GM12878 (cell line): ENCODE measurements at regions not wholly inside any gene's neighbourhood (a gene's known extent, or its start where the extent isn't known, plus 50 kb on each side); places are given as distances from the start of the nearest gene placed in this dataset.

Experiments
- ATAC-seq: fragments of 200-7000 bp; cut with Tn5 transposase; 3 replicates; pipeline ENCODE4 v1.9.1; 2020; ENCODE audit warnings: mild to moderate bottlenecking, moderate library complexity
- BruUV-seq: library from RNA; stranded (reverse); fragments of 400-500 nt; replicated peaks from 2 replicates; lab custom pipeline; 2021; lab: Mats Ljungman, UMichigan
- CTCF ChIA-PET: fragments of 300-600 bp; sonication (Branson Sonifier 250); formaldehyde crosslinking; extraction: SDS; loops from one replicate; lab custom pipeline; 2021; ENCODE audit warnings: inconsistent platforms; lab: Yijun Ruan, JAX
- POLR2A ChIA-PET: fragments of 350-600 bp; formaldehyde crosslinking; extraction: SDS; loops from one replicate; lab custom pipeline; 2021; ENCODE audit warnings: inconsistent platforms; lab: Charles Lee
- RAD21 ChIA-PET: fragments of 300-600 bp; sonication (Branson Sonifier 250); formaldehyde crosslinking; loops from one replicate; lab custom pipeline; 2023; ENCODE audit warnings: antibody characterized with exemption; ENCODE audit not compliant: unreplicated experiment; lab: Charles Lee
- SMC1A ChIA-PET: fragments of 300-600 bp; sonication (Branson Sonifier 250); formaldehyde crosslinking; loops from one replicate; lab custom pipeline; 2023; ENCODE audit not compliant: unreplicated experiment, uncharacterized antibody; lab: Charles Lee
- DNase-seq: peaks from one replicate; pipeline ENCODE4 v3.0.0-alpha.2; 2011; ENCODE audit warnings: low read depth, low spot score
- FAIRE-seq: peaks from 3 replicates; lab custom pipeline; 2011; peaks lifted over from hg19 to GRCh38; lab: Jason Lieb, UNC
- H2AFZ ChIP-seq: 2 replicates; pipeline ENCODE4 v1.6.0; 2011; ENCODE audit warnings: low read depth, low read length, control low read depth; ENCODE audit not compliant: control insufficient read depth
- H3K27ac ChIP-seq: 2 replicates; pipeline ENCODE4 v1.5.1; 2011; ENCODE audit warnings: control low read depth; ENCODE audit not compliant: control insufficient read depth, insufficient read depth
- H3K27me3 ChIP-seq, 2 experiments: replicated peaks in 1 of 2; 2 replicates each; pipeline versions ENCODE4 v1.6.0 to v1.6.1; 2011; ENCODE audit warnings: low read length in 1 of 2; ENCODE audit not compliant: control insufficient read depth in 2 of 2, insufficient read depth in 2 of 2
- H3K36me3 ChIP-seq, 2 experiments: 2 replicates each; pipeline ENCODE4 v1.5.1; 2011; ENCODE audit warnings: low read length in 1 of 2; ENCODE audit not compliant: control insufficient read depth in 2 of 2, insufficient read depth in 2 of 2
- H3K4me1 ChIP-seq: 2 replicates; pipeline ENCODE4 v1.6.1; 2011; ENCODE audit warnings: mild to moderate bottlenecking, low read length, moderate library complexity, mixed read lengths; ENCODE audit not compliant: control insufficient read depth, insufficient read depth
- H3K4me2 ChIP-seq: 2 replicates; pipeline ENCODE4 v1.6.0; 2011; ENCODE audit warnings: control low read depth; ENCODE audit not compliant: control insufficient read depth, insufficient read depth
- H3K4me3 ChIP-seq: fragments of 200-600 bp; sonication (generic); 2 replicates; pipeline ENCODE4 v1.5.1; 2016
- H3K79me2 ChIP-seq: 2 replicates; pipeline ENCODE4 v1.6.0; 2011; ENCODE audit warnings: low read length; ENCODE audit not compliant: control insufficient read depth, insufficient read depth
- H3K9ac ChIP-seq: 2 replicates; pipeline ENCODE4 v1.8.0; 2011; ENCODE audit warnings: low read length, control low read depth, mixed read lengths; ENCODE audit not compliant: control insufficient read depth, insufficient read depth
- H3K9me3 ChIP-seq: replicated peaks from 3 replicates; pipeline ENCODE4 v1.5.1; 2011; ENCODE audit warnings: mild to moderate bottlenecking, low read length; ENCODE audit not compliant: control insufficient read depth, insufficient read depth
- H4K20me1 ChIP-seq: 2 replicates; pipeline ENCODE4 v1.6.0; 2011; ENCODE audit not compliant: control insufficient read depth, insufficient read depth
- CEBPB ChIP-seq, 2 experiments: fragments of 150-350 bp in 1 of 2; IDR thresholded peaks; 2 replicates each; pipeline ENCODE4 v1.6.1; 2012 to 2014; ENCODE audit warnings: low read depth in 2 of 2, low read length in 2 of 2, borderline replicate concordance in 1 of 2, inconsistent platforms in 1 of 2
- ETV6 ChIP-seq, 2 experiments: fragments of 450-650 bp in 1 of 2; IDR thresholded peaks in 1 of 2; conservative IDR thresholded peaks in 1 of 2; 2 replicates each; pipeline ENCODE4 v1.6.1; 2014; ENCODE audit warnings: antibody characterized with exemption in 1 of 2, borderline replicate concordance in 1 of 2, low read depth in 1 of 2, mild to moderate bottlenecking in 1 of 2, moderate library complexity in 1 of 2
- GATAD2B ChIP-seq: fragments of 450-650 bp; conservative IDR thresholded peaks from 2 replicates; pipeline ENCODE4 v1.6.1; 2017; ENCODE audit warnings: low read depth, mild to moderate bottlenecking, moderate library complexity
- MEF2A ChIP-seq: IDR thresholded peaks from 2 replicates; pipeline ENCODE4 v1.6.1; 2011; ENCODE audit warnings: low read depth, mild to moderate bottlenecking, low read length, moderate library complexity; ENCODE audit not compliant: insufficient read depth
- RCOR1 ChIP-seq: conservative IDR thresholded peaks from 2 replicates; pipeline ENCODE4 v1.6.1; 2012; ENCODE audit warnings: low read depth, low read length, improper control_type of control experiment
- ZBED1 ChIP-seq: IDR thresholded peaks from 2 replicates; pipeline ENCODE4 v1.6.1; 2016; ENCODE audit warnings: borderline replicate concordance
- WGBS: methylation state at CpG from one replicate; pipeline ENCODE4 v1.1.6; 2016; ENCODE audit warnings: low lambda C conversion rate; ENCODE audit not compliant: insufficient replicate concordance, insufficient coverage; ENCODE audit errors: missing lambda C conversion rate; 5-methylcytosine and 5-hydroxymethylcytosine counted together
- in situ Hi-C: fragments of 300-500 bp; cut with MboI; formaldehyde crosslinking; loops from 9 replicates; pipeline ENCODE4 v1.14.3; 2018; ENCODE audit warnings: mixed read lengths
- intact Hi-C: fragments of 100-400 bp; cut with micrococcal nuclease; formaldehyde crosslinking; loops from one replicate; pipeline ENCODE4 v1.14.2; 2022; ENCODE audit not compliant: unreplicated experiment
- TF ChIP-seq, protein P1 (sequence below): fragments of 450-650 bp; formaldehyde crosslinking; IDR thresholded peaks from 2 replicates; pipeline ENCODE4 v1.4.0; 2020; ENCODE audit warnings: mild to moderate bottlenecking, moderate library complexity
- TF ChIP-seq, protein P2 (sequence below): fragments of 450-650 bp; IDR thresholded peaks from 2 replicates; pipeline ENCODE4 v1.6.1; 2017; ENCODE audit warnings: low read depth, mild to moderate bottlenecking, moderate library complexity
- TF ChIP-seq, protein P3 (sequence below), 3 experiments: IDR thresholded peaks in 2 of 3; conservative IDR thresholded peaks in 1 of 3; 2 replicates each; pipeline ENCODE4 v1.5.1; 2011; ENCODE audit warnings: low read depth in 3 of 3, low read length in 3 of 3, mild to moderate bottlenecking in 3 of 3, control low read depth in 2 of 3, moderate library complexity in 2 of 3, inconsistent platforms in 1 of 3, mixed read lengths in 1 of 3; ENCODE audit not compliant: control insufficient read depth in 2 of 3, insufficient read depth in 1 of 3; ENCODE audit errors: extremely low read depth in 1 of 3

DNA sequence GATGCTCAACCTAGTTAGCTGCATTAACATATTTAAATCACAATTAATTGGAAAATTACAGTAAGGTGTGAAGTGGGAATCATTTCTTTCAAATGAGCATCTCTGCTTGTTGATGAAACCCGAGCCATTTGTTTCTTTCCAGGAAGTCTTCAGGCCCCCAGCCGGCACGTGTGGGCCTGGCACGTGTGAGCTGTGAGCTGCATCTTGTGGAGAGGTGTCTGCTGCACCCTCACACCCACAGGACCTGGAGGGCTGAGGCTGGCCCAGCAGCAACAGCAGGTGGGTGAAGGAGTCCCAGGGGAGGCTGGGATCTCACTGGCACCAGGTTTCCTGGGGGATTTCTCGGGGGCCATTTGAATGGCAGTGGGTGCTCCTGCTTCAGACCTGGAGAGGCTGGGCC is 372.5 kb upstream of the MKI67 start:
- Histone ChIP-seq H4K20me1 (no peaks in the 10 kb centered on the region), H3K36me3 (no peaks in the 10 kb centered on the region), H3K79me2 (no peaks in the 10 kb centered on the region), H3K9me3 (no peaks in the 10 kb centered on the region), H3K4me3 (no peak overlapping the region), H3K4me1 (no peaks in the 10 kb centered on the region), H3K27ac (no peak overlapping the region), H3K4me2 (no peak overlapping the region), H2AFZ (no peak overlapping the region), H3K27me3 (no peaks in the 10 kb centered on the region), H3K9ac (no peak overlapping the region)
- ChIA-PET POLR2A (no interaction called here), SMC1A (no interaction called here), CTCF (no interaction called here), RAD21 (no interaction called here)
- 0% methylated on average over 5 of the region's 5 CpGs for WGBS
- no peak for FAIRE-seq
- BruUV-seq = no TSS peak
- no peak for TF ChIP-seq CEBPB (IDR thresholded peaks at IDR 0.05; ENCODE audit: borderline replicate concordance in 1 of 2, low read depth in 2 of 2, low read length in 2 of 2)
- TF ChIP-seq ETV6 (conservative IDR thresholded peaks at IDR 0.05 in 1 of 2, IDR thresholded peaks at IDR 0.05 in 1 of 2; ENCODE audit: borderline replicate concordance in 1 of 2, low read depth in 1 of 2) = no peak
- TF ChIP-seq ZBED1 = no peak
- TF ChIP-seq MEF2A = no peak
- TF ChIP-seq, protein P1, sequence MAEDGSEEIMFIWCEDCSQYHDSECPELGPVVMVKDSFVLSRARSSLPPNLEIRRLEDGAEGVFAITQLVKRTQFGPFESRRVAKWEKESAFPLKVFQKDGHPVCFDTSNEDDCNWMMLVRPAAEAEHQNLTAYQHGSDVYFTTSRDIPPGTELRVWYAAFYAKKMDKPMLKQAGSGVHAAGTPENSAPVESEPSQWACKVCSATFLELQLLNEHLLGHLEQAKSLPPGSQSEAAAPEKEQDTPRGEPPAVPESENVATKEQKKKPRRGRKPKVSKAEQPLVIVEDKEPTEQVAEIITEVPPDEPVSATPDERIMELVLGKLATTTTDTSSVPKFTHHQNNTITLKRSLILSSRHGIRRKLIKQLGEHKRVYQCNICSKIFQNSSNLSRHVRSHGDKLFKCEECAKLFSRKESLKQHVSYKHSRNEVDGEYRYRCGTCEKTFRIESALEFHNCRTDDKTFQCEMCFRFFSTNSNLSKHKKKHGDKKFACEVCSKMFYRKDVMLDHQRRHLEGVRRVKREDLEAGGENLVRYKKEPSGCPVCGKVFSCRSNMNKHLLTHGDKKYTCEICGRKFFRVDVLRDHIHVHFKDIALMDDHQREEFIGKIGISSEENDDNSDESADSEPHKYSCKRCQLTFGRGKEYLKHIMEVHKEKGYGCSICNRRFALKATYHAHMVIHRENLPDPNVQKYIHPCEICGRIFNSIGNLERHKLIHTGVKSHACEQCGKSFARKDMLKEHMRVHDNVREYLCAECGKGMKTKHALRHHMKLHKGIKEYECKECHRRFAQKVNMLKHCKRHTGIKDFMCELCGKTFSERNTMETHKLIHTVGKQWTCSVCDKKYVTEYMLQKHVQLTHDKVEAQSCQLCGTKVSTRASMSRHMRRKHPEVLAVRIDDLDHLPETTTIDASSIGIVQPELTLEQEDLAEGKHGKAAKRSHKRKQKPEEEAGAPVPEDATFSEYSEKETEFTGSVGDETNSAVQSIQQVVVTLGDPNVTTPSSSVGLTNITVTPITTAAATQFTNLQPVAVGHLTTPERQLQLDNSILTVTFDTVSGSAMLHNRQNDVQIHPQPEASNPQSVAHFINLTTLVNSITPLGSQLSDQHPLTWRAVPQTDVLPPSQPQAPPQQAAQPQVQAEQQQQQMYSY (CRISPR knock-in tag) = no peak
- no peak for TF ChIP-seq RCOR1
- TF ChIP-seq GATAD2B = no peak
- TF ChIP-seq, protein P2, sequence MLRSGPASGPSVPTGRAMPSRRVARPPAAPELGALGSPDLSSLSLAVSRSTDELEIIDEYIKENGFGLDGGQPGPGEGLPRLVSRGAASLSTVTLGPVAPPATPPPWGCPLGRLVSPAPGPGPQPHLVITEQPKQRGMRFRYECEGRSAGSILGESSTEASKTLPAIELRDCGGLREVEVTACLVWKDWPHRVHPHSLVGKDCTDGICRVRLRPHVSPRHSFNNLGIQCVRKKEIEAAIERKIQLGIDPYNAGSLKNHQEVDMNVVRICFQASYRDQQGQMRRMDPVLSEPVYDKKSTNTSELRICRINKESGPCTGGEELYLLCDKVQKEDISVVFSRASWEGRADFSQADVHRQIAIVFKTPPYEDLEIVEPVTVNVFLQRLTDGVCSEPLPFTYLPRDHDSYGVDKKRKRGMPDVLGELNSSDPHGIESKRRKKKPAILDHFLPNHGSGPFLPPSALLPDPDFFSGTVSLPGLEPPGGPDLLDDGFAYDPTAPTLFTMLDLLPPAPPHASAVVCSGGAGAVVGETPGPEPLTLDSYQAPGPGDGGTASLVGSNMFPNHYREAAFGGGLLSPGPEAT = no peak
- TF ChIP-seq, protein P3, sequence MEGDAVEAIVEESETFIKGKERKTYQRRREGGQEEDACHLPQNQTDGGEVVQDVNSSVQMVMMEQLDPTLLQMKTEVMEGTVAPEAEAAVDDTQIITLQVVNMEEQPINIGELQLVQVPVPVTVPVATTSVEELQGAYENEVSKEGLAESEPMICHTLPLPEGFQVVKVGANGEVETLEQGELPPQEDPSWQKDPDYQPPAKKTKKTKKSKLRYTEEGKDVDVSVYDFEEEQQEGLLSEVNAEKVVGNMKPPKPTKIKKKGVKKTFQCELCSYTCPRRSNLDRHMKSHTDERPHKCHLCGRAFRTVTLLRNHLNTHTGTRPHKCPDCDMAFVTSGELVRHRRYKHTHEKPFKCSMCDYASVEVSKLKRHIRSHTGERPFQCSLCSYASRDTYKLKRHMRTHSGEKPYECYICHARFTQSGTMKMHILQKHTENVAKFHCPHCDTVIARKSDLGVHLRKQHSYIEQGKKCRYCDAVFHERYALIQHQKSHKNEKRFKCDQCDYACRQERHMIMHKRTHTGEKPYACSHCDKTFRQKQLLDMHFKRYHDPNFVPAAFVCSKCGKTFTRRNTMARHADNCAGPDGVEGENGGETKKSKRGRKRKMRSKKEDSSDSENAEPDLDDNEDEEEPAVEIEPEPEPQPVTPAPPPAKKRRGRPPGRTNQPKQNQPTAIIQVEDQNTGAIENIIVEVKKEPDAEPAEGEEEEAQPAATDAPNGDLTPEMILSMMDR (IDR thresholded peaks at IDR 0.05 in 2 of 3, conservative IDR thresholded peaks at IDR 0.05 in 1 of 3; ENCODE audit: control insufficient read depth in 2 of 3, extremely low read depth in 1 of 3, insufficient read depth in 1 of 3, low read depth in 3 of 3, low read length in 3 of 3) = no peak
- intact Hi-C loops (no loop called here), in situ Hi-C loops (no loop called here)
- ATAC-seq = no peak
- no peak for DNase-seq
